ENCODE measurements at regions not wholly inside any gene's neighbourhood (a gene's known extent, or its start where the extent isn't known, plus 50 kb on each side); places are given as distances from the start of the nearest gene placed in this dataset.
"Not testable (repeated sequence)": the region's sequence is repeated elsewhere in the genome, so short reads cannot be mapped to it uniquely, and the experiment has no call there.

- DNase-seq, result no peak
Measured at GRCh38 chr18:27567434-27567833, 382.3 kb upstream of the CHST9 start.

GRCh38 chr18:27564066-27564465 is 379.0 kb upstream of the CHST9 start:
- DNase-seq, result no peak

- DNase-seq, result no peak
Measured at GRCh38 chr18:27558388-27559155, 373.5 kb upstream of the CHST9 start.

- no peak for DNase-seq
Measured at GRCh38 chr18:27556741-27557140, 371.6 kb upstream of the CHST9 start.

- no peak for DNase-seq
Measured at GRCh38 chr18:27549335-27550039, 364.4 kb upstream of the CHST9 start.

- DNase-seq, result no peak
Measured at GRCh38 chr18:27546991-27547390, 361.9 kb upstream of the CHST9 start.

- DNase-seq, result no peak
Measured at GRCh38 chr18:27544206-27544605, 359.1 kb upstream of the CHST9 start.

- DNase-seq, result no peak
Measured at GRCh38 chr18:27541293-27541692, 356.2 kb upstream of the CHST9 start.

- DNase-seq, result no peak
Measured at GRCh38 chr18:27540111-27540510, 355.0 kb upstream of the CHST9 start.

GRCh38 chr18:27528925-27529521 is 343.9 kb upstream of the CHST9 start:
- no peak for DNase-seq

GRCh38 chr18:27527856-27528255 is 342.7 kb upstream of the CHST9 start:
- no peak for DNase-seq

GRCh38 chr18:27520401-27520800 is 335.3 kb upstream of the CHST9 start:
- no peak for DNase-seq

- not testable (repeated sequence) for DNase-seq
Measured at GRCh38 chr18:27510036-27510633, 325.0 kb upstream of the CHST9 start.

- DNase-seq, result no peak
Measured at GRCh38 chr18:27501671-27502070, 316.6 kb upstream of the CHST9 start.

GRCh38 chr18:27500531-27500930 is 315.4 kb upstream of the CHST9 start:
- no peak for DNase-seq

- DNase-seq, result no peak
Measured at GRCh38 chr18:27497246-27497645, 312.1 kb upstream of the CHST9 start.

- DNase-seq, result no peak
Measured at GRCh38 chr18:27493182-27493581, 308.1 kb upstream of the CHST9 start.

- DNase-seq, result no peak
Measured at GRCh38 chr18:27491772-27492171, 306.7 kb upstream of the CHST9 start.

- DNase-seq, result no peak
Measured at GRCh38 chr18:27483276-27483675, 298.2 kb upstream of the CHST9 start.

- DNase-seq, result no peak
Measured at GRCh38 chr18:27478459-27478858, 293.4 kb upstream of the CHST9 start.

- no peak for DNase-seq
Measured at GRCh38 chr18:27473318-27473717, 288.2 kb upstream of the CHST9 start.

- DNase-seq, result no peak
Measured at GRCh38 chr18:27467073-27467472, 282.0 kb upstream of the CHST9 start.

- DNase-seq, result no peak
Measured at GRCh38 chr18:27461957-27462356, 276.8 kb upstream of the CHST9 start.

- DNase-seq, result no peak
Measured at GRCh38 chr18:27449104-27449503, 264.0 kb upstream of the CHST9 start.

Measured in KG1 (cell line).